ENCODE measurements at regions not wholly inside any gene's neighbourhood (a gene's known extent, or its start where the extent isn't known, plus 50 kb on each side); places are given as distances from the start of the nearest gene placed in this dataset.
A peak's percentile ranks its signal among the peaks of the same experiment; 100 is the strongest.

- no peak for DNase-seq (ENCODE audit: low read depth)
These were observed 314.2 kb downstream of the C4orf33 start for GRCh38 chr4:129410115-129410514.

- DNase-seq (ENCODE audit: low read depth) = no peak
These were observed 319.1 kb downstream of the C4orf33 start for GRCh38 chr4:129415004-129415403.

GRCh38 chr4:129420637-129421036 lies 324.7 kb downstream of the C4orf33 start:
- no peak for DNase-seq (ENCODE audit: low read depth)

GRCh38 chr4:129422277-129422676 lies 326.3 kb downstream of the C4orf33 start:
- no peak for DNase-seq (ENCODE audit: low read depth)

- no peak for DNase-seq (ENCODE audit: low read depth)
These were observed 332.5 kb downstream of the C4orf33 start for GRCh38 chr4:129428454-129428853.

- peak; percentile 58 for DNase-seq (ENCODE audit: low read depth)
These were observed 333.8 kb downstream of the C4orf33 start for GRCh38 chr4:129429581-129430320.

GRCh38 chr4:129437347-129437746 lies 341.4 kb downstream of the C4orf33 start:
- DNase-seq (ENCODE audit: low read depth) = no peak

GRCh38 chr4:129438456-129438981 lies 342.6 kb downstream of the C4orf33 start:
- DNase-seq (ENCODE audit: low read depth) = no peak

- DNase-seq (ENCODE audit: low read depth) = peak; percentile 84
These were observed 350.1 kb downstream of the C4orf33 start for GRCh38 chr4:129446074-129446473.

- DNase-seq (ENCODE audit: low read depth) = no peak
These were observed 357.7 kb downstream of the C4orf33 start for GRCh38 chr4:129453524-129454200.

GRCh38 chr4:129455482-129455881 lies 359.5 kb downstream of the C4orf33 start:
- no peak for DNase-seq (ENCODE audit: low read depth)

- no peak for DNase-seq (ENCODE audit: low read depth)
These were observed 372.7 kb downstream of the C4orf33 start for GRCh38 chr4:129468624-129469023.

- no peak for DNase-seq (ENCODE audit: low read depth)
These were observed 378.7 kb downstream of the C4orf33 start for GRCh38 chr4:129474698-129475097.

- DNase-seq (ENCODE audit: low read depth) = no peak
These were observed 385.2 kb downstream of the C4orf33 start for GRCh38 chr4:129481107-129481506.

- DNase-seq (ENCODE audit: low read depth) = no peak
These were observed 392.5 kb downstream of the C4orf33 start for GRCh38 chr4:129488427-129488826.

GRCh38 chr4:129490516-129490915 lies 394.6 kb downstream of the C4orf33 start:
- no peak for DNase-seq (ENCODE audit: low read depth)

GRCh38 chr4:129498626-129499025 lies 402.7 kb downstream of the C4orf33 start:
- no peak for DNase-seq (ENCODE audit: low read depth)

- DNase-seq (ENCODE audit: low read depth) = no peak
These were observed 418.9 kb downstream of the C4orf33 start for GRCh38 chr4:129514852-129515251.

GRCh38 chr4:129515356-129515755 lies 419.4 kb downstream of the C4orf33 start:
- DNase-seq (ENCODE audit: low read depth) = peak; percentile 72

GRCh38 chr4:129526812-129527211 lies 430.9 kb downstream of the C4orf33 start:
- DNase-seq (ENCODE audit: low read depth) = peak; percentile 16

GRCh38 chr4:129531253-129531652 lies 435.3 kb downstream of the C4orf33 start:
- no peak for DNase-seq (ENCODE audit: low read depth)

- no peak for DNase-seq (ENCODE audit: low read depth)
These were observed 436.6 kb downstream of the C4orf33 start for GRCh38 chr4:129532573-129532972.

GRCh38 chr4:129543299-129543698 lies 447.3 kb downstream of the C4orf33 start:
- DNase-seq (ENCODE audit: low read depth) = no peak

All from HT1080 (cell line).